HEK293 (cell line): ENCODE measurements at regions not wholly inside any gene's neighbourhood (a gene's known extent, or its start where the extent isn't known, plus 50 kb on each side); places are given as distances from the start of the nearest gene placed in this dataset.

Experiments
- CTCF ChIA-PET: fragments of 350-600 bp; formaldehyde crosslinking; extraction: SDS; loops from one replicate; lab custom pipeline; 2021; ENCODE audit warnings: antibody characterized with exemption; lab: Yijun Ruan, JAX
- POLR2A ChIA-PET: fragments of 300-600 bp; formaldehyde crosslinking; extraction: SDS; loops from one replicate; lab custom pipeline; 2020; ENCODE audit warnings: antibody characterized with exemption, inconsistent platforms; lab: Yijun Ruan, JAX
- H3K27ac ChIP-seq: fragments of 200-500 bp; sonication (Bioruptor generic); 2 replicates; pipeline ENCODE4 v1.5.1; 2014; ENCODE audit warnings: low read depth, low read length, control low read depth, inconsistent platforms; ENCODE audit errors: extremely low read depth
- H3K36me3 ChIP-seq, 2 experiments: fragments of 200-500 bp in 1 of 2; sonication (Bioruptor generic) in 1 of 2; 1 replicate in 1 of 2; 2 replicates in 1 of 2; pipeline ENCODE4 v1.5.1; 2014 to 2017; ENCODE audit warnings: inconsistent platforms in 2 of 2, low read length in 2 of 2; ENCODE audit not compliant: control insufficient read depth in 2 of 2, insufficient read depth in 1 of 2
- H3K4me1 ChIP-seq: fragments of 200-500 bp; sonication (Bioruptor generic); 2 replicates; pipeline ENCODE4 v1.5.1; 2014; ENCODE audit warnings: mild to moderate bottlenecking, low read length, inconsistent platforms; ENCODE audit not compliant: control insufficient read depth, insufficient read depth
- H3K4me3 ChIP-seq: 2 replicates; pipeline ENCODE4 v1.5.1; 2011; ENCODE audit warnings: low read depth, mild to moderate bottlenecking, control low read depth, low read length, moderate library complexity
- H3K9me3 ChIP-seq: fragments of 200-500 bp; sonication (Bioruptor generic); 2 replicates; pipeline ENCODE4 v1.5.1; 2014; ENCODE audit warnings: low read depth, low read length, inconsistent platforms; ENCODE audit not compliant: control insufficient read depth, insufficient read depth
- CTCF ChIP-seq: fragments of 450-650 bp; formaldehyde crosslinking; IDR thresholded peaks from 2 replicates; pipeline ENCODE4 v1.5.1; 2016; ENCODE audit warnings: missing biosample characterization, missing genetic modification characterization
- FEZF1 ChIP-seq: fragments of 450-650 bp; formaldehyde crosslinking; IDR thresholded peaks from 2 replicates; pipeline ENCODE4 v1.5.1; 2016; ENCODE audit warnings: missing biosample characterization, missing genetic modification characterization
- KLF10 ChIP-seq: fragments of 450-650 bp; IDR thresholded peaks from 2 replicates; pipeline ENCODE4 v1.5.1; 2018; ENCODE audit warnings: missing biosample characterization, mild to moderate bottlenecking, missing genetic modification characterization
- KLF9 ChIP-seq: fragments of 450-650 bp; formaldehyde crosslinking; IDR thresholded peaks from 2 replicates; pipeline ENCODE4 v1.5.1; 2016; ENCODE audit warnings: missing biosample characterization, missing genetic modification characterization, low read depth
- PRDM4 ChIP-seq: fragments of 450-650 bp; formaldehyde crosslinking; IDR thresholded peaks from 2 replicates; pipeline ENCODE4 v1.5.1; 2017; ENCODE audit warnings: missing biosample characterization, missing genetic modification characterization
- ZBTB26 ChIP-seq: fragments of 450-650 bp; formaldehyde crosslinking; optimal IDR thresholded peaks from 2 replicates; pipeline ENCODE3; 2016; ENCODE audit warnings: missing biosample characterization, mild to moderate bottlenecking, missing genetic modification characterization
- ZNF133 ChIP-seq: fragments of 450-650 bp; formaldehyde crosslinking; IDR thresholded peaks from 2 replicates; pipeline ENCODE4 v1.5.1; 2016; ENCODE audit warnings: missing biosample characterization, missing genetic modification characterization
- ZNF138 ChIP-seq: fragments of 450-650 bp; formaldehyde crosslinking; IDR thresholded peaks from 2 replicates; pipeline ENCODE4 v1.5.1; 2016; ENCODE audit warnings: missing biosample characterization, missing genetic modification characterization, borderline replicate concordance
- ZNF146 ChIP-seq: fragments of 450-650 bp; formaldehyde crosslinking; IDR thresholded peaks from 2 replicates; pipeline ENCODE4 v1.5.1; 2016; ENCODE audit warnings: missing biosample characterization, missing genetic modification characterization
- ZNF2 ChIP-seq: fragments of 450-650 bp; formaldehyde crosslinking; IDR thresholded peaks from 2 replicates; pipeline ENCODE4 v1.5.1; 2016; ENCODE audit warnings: missing biosample characterization, missing genetic modification characterization
- ZNF214 ChIP-seq: fragments of 450-650 bp; formaldehyde crosslinking; IDR thresholded peaks from 2 replicates; pipeline ENCODE4 v1.5.1; 2017; ENCODE audit warnings: missing biosample characterization, mild to moderate bottlenecking, missing genetic modification characterization, borderline replicate concordance
- ZNF26 ChIP-seq: fragments of 450-650 bp; formaldehyde crosslinking; IDR thresholded peaks from 2 replicates; pipeline ENCODE4 v1.5.1; 2016; ENCODE audit warnings: missing biosample characterization, missing genetic modification characterization
- ZNF362 ChIP-seq: fragments of 450-650 bp; formaldehyde crosslinking; IDR thresholded peaks from 2 replicates; pipeline ENCODE4 v1.5.1; 2016; ENCODE audit warnings: missing biosample characterization, missing genetic modification characterization
- ZNF423 ChIP-seq: fragments of 450-650 bp; formaldehyde crosslinking; IDR thresholded peaks from 2 replicates; pipeline ENCODE4 v1.5.1; 2016; ENCODE audit warnings: missing biosample characterization, missing genetic modification characterization
- ZNF473 ChIP-seq: fragments of 450-650 bp; formaldehyde crosslinking; IDR thresholded peaks from 2 replicates; pipeline ENCODE4 v1.5.1; 2017; ENCODE audit warnings: missing biosample characterization, missing genetic modification characterization
- ZNF530 ChIP-seq: fragments of 450-650 bp; formaldehyde crosslinking; IDR thresholded peaks from 2 replicates; pipeline ENCODE4 v1.5.1; 2016; ENCODE audit warnings: low read depth, missing biosample characterization, missing genetic modification characterization
- ZNF561 ChIP-seq: fragments of 450-650 bp; IDR thresholded peaks from 2 replicates; pipeline ENCODE4 v1.5.1; 2018; ENCODE audit warnings: missing biosample characterization, missing genetic modification characterization, borderline replicate concordance
- ZNF600 ChIP-seq: fragments of 450-650 bp; formaldehyde crosslinking; IDR thresholded peaks from 2 replicates; pipeline ENCODE4 v1.5.1; 2016; ENCODE audit warnings: missing biosample characterization, missing genetic modification characterization
- ZSCAN23 ChIP-seq: fragments of 450-650 bp; formaldehyde crosslinking; IDR thresholded peaks from 2 replicates; pipeline ENCODE4 v1.5.1; 2016; ENCODE audit warnings: missing biosample characterization, missing genetic modification characterization
- ZSCAN30 ChIP-seq: fragments of 450-650 bp; IDR thresholded peaks from 2 replicates; pipeline ENCODE4 v1.5.1; 2018; ENCODE audit warnings: missing biosample characterization, mild to moderate bottlenecking, missing genetic modification characterization, moderate library complexity
- ZSCAN5A ChIP-seq: fragments of 450-650 bp; formaldehyde crosslinking; IDR thresholded peaks from 2 replicates; pipeline ENCODE4 v1.5.1; 2016; ENCODE audit warnings: missing biosample characterization, missing genetic modification characterization

GRCh38 chr1:194640322-194640721 is 1453.9 kb upstream of the B3GALT2 start (continued):
- no peak for TF ChIP-seq ZNF600 (tag by site-specific recombination)

- Histone ChIP-seq H3K4me1 (no peaks in the 10 kb centered on the region), H3K4me3 (no peak overlapping the region), H3K9me3 (no peaks in the 10 kb centered on the region), H3K27ac (no peak overlapping the region), H3K36me3 (no peaks in the 10 kb centered on the region)
- POLR2A ChIA-PET, result no interaction called here
- TF ChIP-seq KLF10 (tag by site-specific recombination) (no peak), ZNF362 (tag by site-specific recombination) (no peak), ZNF138 (tag by site-specific recombination) (no peak), CTCF (tag by site-specific recombination) (no peak), ZNF530 (tag by site-specific recombination) (no peak), ZNF146 (tag by site-specific recombination) (no peak), ZSCAN5A (no peak), PRDM4 (no peak)
- CTCF ChIA-PET, result no interaction called here
Measured at GRCh38 chr1:194629011-194629410, 1442.6 kb upstream of the B3GALT2 start.

- Histone ChIP-seq H3K9me3 (no peaks in the 10 kb centered on the region), H3K36me3 (no peaks in the 10 kb centered on the region), H3K4me3 (no peak overlapping the region), H3K27ac (no peak overlapping the region), H3K4me1 (no peaks in the 10 kb centered on the region)
- TF ChIP-seq KLF9 (tag by site-specific recombination) (no peak), ZNF2 (tag by site-specific recombination) (no peak), ZSCAN30 (no peak), ZNF423 (tag by site-specific recombination) (no peak), ZNF133 (tag by site-specific recombination) (no peak), ZNF146 (tag by site-specific recombination) (no peak), ZNF214 (no peak), ZNF473 (tag by site-specific recombination) (no peak), ZNF561 (tag by site-specific recombination) (no peak), ZBTB26 (no peak), ZNF530 (tag by site-specific recombination) (no peak), FEZF1 (tag by site-specific recombination) (no peak), ZNF26 (tag by site-specific recombination) (no peak), ZSCAN23 (tag by site-specific recombination) (no peak)
- ChIA-PET CTCF (no interaction called here), POLR2A (no interaction called here)
Measured at GRCh38 chr1:194624833-194625232, 1438.4 kb upstream of the B3GALT2 start.
